GM06990 (cell line): ENCODE measurements at regions not wholly inside any gene's neighbourhood (a gene's known extent, or its start where the extent isn't known, plus 50 kb on each side); places are given as distances from the start of the nearest gene placed in this dataset.

Experiments
- DNase-seq: peaks from one replicate; pipeline ENCODE4 v3.0.0-alpha.2; 2011; ENCODE audit not compliant: insufficient read length; ENCODE audit errors: extremely low read depth
- H3K27me3 ChIP-seq: replicated peaks from 2 replicates; pipeline ENCODE4 v1.6.0; 2011; ENCODE audit warnings: low read length; ENCODE audit not compliant: control insufficient read depth, insufficient read depth
- H3K36me3 ChIP-seq: 2 replicates; pipeline ENCODE4 v1.5.1; 2011; ENCODE audit warnings: low read length; ENCODE audit not compliant: control insufficient read depth, insufficient read depth
- H3K4me3 ChIP-seq: replicated peaks from 2 replicates; pipeline ENCODE4 v1.5.1; 2011; ENCODE audit warnings: low read depth, mild to moderate bottlenecking, control low read depth, low read length
- TF ChIP-seq, protein P1 (sequence below): IDR thresholded peaks from 2 replicates; pipeline ENCODE4 v1.5.1; 2011; ENCODE audit warnings: low read length, control low read depth, mild to moderate bottlenecking, inconsistent platforms; ENCODE audit not compliant: insufficient read depth, poor library complexity, severe bottlenecking

DNA sequence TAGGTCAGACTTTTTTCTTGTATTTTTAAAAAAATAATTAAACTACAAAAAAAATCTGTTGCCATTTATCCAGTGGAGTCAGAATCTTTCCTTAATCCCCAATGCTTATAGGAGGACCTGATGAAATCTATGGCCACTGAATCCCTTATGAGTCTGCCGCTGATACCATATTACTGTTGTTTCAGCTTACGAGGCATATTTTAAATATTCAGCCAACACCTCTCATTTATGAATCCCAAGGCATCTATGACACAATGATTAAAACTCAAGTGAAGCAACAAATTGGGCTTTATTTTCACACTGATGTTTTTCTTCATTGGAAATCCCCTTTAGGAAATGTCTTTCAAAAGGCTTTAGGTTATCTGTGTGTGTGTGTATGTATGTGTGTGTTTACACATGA lies 137.8 kb upstream of the PUDP start:
- no peak for DNase-seq
- no peak overlapping the region for H3K4me3 ChIP-seq
- TF ChIP-seq, protein P1, sequence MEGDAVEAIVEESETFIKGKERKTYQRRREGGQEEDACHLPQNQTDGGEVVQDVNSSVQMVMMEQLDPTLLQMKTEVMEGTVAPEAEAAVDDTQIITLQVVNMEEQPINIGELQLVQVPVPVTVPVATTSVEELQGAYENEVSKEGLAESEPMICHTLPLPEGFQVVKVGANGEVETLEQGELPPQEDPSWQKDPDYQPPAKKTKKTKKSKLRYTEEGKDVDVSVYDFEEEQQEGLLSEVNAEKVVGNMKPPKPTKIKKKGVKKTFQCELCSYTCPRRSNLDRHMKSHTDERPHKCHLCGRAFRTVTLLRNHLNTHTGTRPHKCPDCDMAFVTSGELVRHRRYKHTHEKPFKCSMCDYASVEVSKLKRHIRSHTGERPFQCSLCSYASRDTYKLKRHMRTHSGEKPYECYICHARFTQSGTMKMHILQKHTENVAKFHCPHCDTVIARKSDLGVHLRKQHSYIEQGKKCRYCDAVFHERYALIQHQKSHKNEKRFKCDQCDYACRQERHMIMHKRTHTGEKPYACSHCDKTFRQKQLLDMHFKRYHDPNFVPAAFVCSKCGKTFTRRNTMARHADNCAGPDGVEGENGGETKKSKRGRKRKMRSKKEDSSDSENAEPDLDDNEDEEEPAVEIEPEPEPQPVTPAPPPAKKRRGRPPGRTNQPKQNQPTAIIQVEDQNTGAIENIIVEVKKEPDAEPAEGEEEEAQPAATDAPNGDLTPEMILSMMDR = no peak
- H3K27me3 ChIP-seq = no peaks in the 10 kb centered on the region
- H3K36me3 ChIP-seq = no peaks in the 10 kb centered on the region

DNA sequence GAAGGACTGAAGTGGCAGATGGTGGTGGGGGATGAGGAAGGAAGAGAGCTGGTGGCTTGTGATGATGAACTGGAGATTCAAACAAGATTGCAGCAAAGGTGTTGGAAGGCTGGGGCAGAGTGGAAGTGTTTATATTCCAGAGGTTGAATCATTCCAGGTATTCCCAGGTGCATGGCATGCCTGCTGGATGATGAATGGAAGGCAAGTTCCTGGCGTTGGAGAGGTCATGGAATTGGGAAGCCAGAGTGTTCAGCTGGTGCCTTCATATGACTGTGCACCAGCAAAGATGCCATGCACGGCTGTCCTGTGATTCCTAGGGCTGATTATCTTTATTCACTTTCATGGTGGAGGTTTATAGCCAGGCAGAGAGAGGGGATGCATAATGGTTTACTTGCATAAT lies 135.8 kb upstream of the PUDP start:
- Histone ChIP-seq H3K27me3 (no peaks in the 10 kb centered on the region), H3K36me3 (no peaks in the 10 kb centered on the region), H3K4me3 (no peak overlapping the region)
- TF ChIP-seq, protein P1 = no peak
- no peak for DNase-seq

DNA sequence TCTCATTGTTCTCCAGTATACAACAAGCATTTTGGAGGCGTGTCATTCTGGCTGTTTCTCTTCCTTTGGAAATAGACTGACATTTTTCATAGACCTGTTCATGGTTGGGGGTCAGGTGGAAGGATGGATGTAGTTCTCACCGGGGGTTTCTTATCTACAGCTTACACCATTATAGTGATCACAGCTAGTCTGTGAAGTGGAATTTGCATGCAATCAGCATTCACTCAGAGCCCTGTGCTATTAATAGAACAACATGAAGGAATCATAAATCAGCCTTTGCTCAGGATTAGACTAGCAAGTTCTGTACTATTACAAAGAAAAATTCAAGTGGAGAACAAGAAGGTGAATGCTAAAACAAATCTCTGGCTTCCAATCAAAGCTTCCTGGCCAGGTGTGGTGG lies 132.6 kb upstream of the PUDP start:
- DNase-seq = no peak
- TF ChIP-seq, protein P1 = no peak
- Histone ChIP-seq H3K4me3 (no peak overlapping the region), H3K27me3 (no peaks in the 10 kb centered on the region), H3K36me3 (no peaks in the 10 kb centered on the region)

DNA sequence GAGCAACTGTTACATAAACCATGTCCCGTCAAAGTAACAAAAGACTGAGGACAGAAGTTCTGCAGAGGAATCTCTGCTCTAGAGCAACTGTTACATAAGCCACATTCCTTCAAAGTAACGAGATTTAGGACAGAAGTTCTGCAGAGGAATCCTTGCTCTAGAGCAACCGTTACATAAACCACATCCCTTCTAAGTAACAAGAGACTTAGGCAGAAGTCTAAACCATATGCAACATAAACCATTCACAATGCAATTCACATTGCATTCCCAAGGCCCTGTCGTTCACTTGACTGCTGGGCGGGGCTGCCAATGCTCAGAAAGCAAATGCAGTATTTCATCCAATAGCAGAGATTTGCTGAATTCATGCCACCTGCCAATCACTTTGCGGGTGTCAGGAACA lies 124.4 kb upstream of the PUDP start:
- Histone ChIP-seq H3K27me3 (no peaks in the 10 kb centered on the region), H3K4me3 (no peak overlapping the region), H3K36me3 (no peaks in the 10 kb centered on the region)
- TF ChIP-seq, protein P1 = no peak
- DNase-seq = no peak

DNA sequence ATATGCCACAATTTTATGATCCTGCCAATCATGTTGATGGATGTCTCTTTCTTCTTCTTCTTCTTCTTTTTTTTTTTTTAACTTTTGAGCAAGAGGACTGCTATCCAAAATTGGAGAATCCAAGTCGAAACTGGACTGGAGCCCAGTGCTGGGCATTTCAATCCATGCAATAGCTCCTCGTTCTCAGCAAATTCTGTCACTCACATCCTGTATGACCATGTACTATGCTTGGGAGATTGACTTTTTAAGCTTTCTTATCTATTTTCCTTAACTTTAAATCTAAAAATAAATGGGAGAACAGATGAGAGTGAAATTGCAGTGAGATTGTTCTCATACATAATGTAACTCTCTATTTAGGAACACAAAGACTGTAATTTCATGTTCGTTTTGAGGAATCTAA lies 123.0 kb upstream of the PUDP start:
- no peaks in the 10 kb centered on the region for H3K27me3 ChIP-seq
- DNase-seq = no peak
- H3K4me3 ChIP-seq = no peak overlapping the region
- H3K36me3 ChIP-seq = no peaks in the 10 kb centered on the region
- TF ChIP-seq, protein P1 = no peak

DNA sequence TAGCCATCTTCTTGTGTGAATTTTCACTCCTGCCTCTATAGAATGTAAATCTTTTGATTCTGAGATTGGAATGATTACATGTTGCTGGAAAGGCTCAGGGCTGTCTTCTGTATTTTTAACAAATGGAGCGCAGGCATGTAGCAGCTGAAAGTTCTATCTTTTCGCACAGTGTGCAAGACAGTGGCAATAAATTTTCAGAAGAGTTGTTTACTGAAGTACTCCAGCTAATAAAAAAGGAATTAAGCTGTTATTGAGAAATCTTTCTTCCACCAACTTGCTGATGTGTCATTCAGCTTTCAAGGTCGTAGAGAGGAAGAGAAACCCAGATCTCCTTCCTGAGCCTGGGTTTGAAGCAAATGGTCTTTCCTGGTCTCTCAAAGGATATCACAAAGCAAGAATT lies 122.0 kb upstream of the PUDP start:
- DNase-seq = no peak
- TF ChIP-seq, protein P1 = no peak
- H3K4me3 ChIP-seq = no peak overlapping the region
- H3K36me3 ChIP-seq = no peaks in the 10 kb centered on the region
- H3K27me3 ChIP-seq = no peaks in the 10 kb centered on the region
